Breast epithelium (tissue), 4 donors: ENCODE measurements at regions not wholly inside any gene's neighbourhood (a gene's known extent, or its start where the extent isn't known, plus 50 kb on each side); places are given as distances from the start of the nearest gene placed in this dataset.

Experiments used
- DNase-seq, 2 donors: peaks; one replicate each; pipeline ENCODE4 v3.0.0-alpha.2; 2019; ENCODE audit warnings: low spot score in 2 of 2
- H3K27ac ChIP-seq, 2 donors: fragments of 200-600 bp; sonication (generic) in 1 of 2; one replicate each; pipeline ENCODE4 v1.5.1; 2016 to 2019; ENCODE audit warnings: mild to moderate bottlenecking in 1 of 2
- H3K27me3 ChIP-seq, 2 donors: fragments of 200-600 bp; sonication (generic) in 1 of 2; one replicate each; pipeline versions ENCODE4 v1.5.1 to v1.6.0; 2017 to 2019; ENCODE audit warnings: control low read depth in 1 of 2, mild to moderate bottlenecking in 1 of 2
- H3K36me3 ChIP-seq: fragments of 200-600 bp; one replicate; pipeline ENCODE4 v1.5.1; 2019
- H3K4me1 ChIP-seq, 2 donors: fragments of 200-600 bp; sonication (generic); one replicate each; pipeline ENCODE4 v1.5.1; 2016 to 2019; ENCODE audit warnings: control low read depth in 1 of 2
- H3K4me3 ChIP-seq, 3 donors: fragments of 200-600 bp; sonication (generic); 1 replicate in 2 of 3; 2 replicates in 1 of 3; pipeline ENCODE4 v1.5.1; 2016 to 2019; ENCODE audit warnings: mild to moderate bottlenecking in 3 of 3, moderate library complexity in 2 of 3
- H3K9me3 ChIP-seq, 2 donors: fragments of 200-600 bp; sonication (generic) in 1 of 2; one replicate each; pipeline ENCODE4 v1.5.1; 2016 to 2019; ENCODE audit warnings: control low read depth in 1 of 2
- POLR2A ChIP-seq: fragments of 450-650 bp; IDR thresholded peaks from one replicate; pipeline ENCODE4 v1.6.1; 2016; ENCODE audit warnings: antibody characterized with exemption, mild to moderate bottlenecking, moderate library complexity
- POLR2AphosphoS5 ChIP-seq, 3 donors: sonication (generic); formaldehyde crosslinking; IDR thresholded peaks; one replicate each; pipeline ENCODE4 v1.6.1; 2017; ENCODE audit warnings: antibody characterized with exemption in 3 of 3
- intact Hi-C: fragments of 100-400 bp; cut with DNase I; formaldehyde crosslinking; loops from one replicate; pipeline ENCODE4 v1.15.1; 2023; ENCODE audit warnings: low total_unique reads
- TF ChIP-seq, protein P1 (sequence below), 3 donors: fragments of 450-650 bp; IDR thresholded peaks; one replicate each; pipeline ENCODE4 v1.5.1; 2016 to 2017; ENCODE audit warnings: antibody characterized with exemption in 3 of 3, mild to moderate bottlenecking in 3 of 3, moderate library complexity in 3 of 3

DNA sequence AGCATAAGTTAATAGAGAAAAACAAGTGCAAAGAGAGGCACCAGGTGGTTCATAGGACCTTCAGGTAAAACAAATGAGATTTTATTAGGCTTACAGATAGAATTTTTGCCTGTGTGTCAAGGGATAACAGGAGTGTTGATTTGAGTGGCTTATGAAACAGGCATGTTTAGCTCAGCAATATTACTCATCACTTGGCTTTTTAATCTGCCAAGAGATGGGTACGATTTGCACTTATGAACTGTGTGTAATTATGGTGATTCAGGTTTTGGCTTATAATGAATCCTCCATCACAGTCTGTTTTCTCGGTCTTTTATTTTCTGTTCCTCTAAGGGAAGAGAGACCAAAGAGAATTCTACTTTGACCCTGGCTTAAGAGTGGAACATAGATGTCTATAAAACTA lies 199.3 kb downstream of the DMRTA1 start:
- Histone ChIP-seq H3K27me3 (no peaks in the 10 kb centered on the region), H3K36me3 (no peaks in the 10 kb centered on the region), H3K27ac (no peak overlapping the region), H3K4me3 (peak overlapping the region in 1 of 3 donors; percentile 44), H3K9me3 (no peaks in the 10 kb centered on the region), H3K4me1 (no peaks in the 10 kb centered on the region)
- intact Hi-C loops, result no loop called here
- no peak for DNase-seq
- no peak for TF ChIP-seq POLR2AphosphoS5 (IDR thresholded peaks at IDR 0.05)
- no peak for TF ChIP-seq POLR2A
- TF ChIP-seq, protein P1, sequence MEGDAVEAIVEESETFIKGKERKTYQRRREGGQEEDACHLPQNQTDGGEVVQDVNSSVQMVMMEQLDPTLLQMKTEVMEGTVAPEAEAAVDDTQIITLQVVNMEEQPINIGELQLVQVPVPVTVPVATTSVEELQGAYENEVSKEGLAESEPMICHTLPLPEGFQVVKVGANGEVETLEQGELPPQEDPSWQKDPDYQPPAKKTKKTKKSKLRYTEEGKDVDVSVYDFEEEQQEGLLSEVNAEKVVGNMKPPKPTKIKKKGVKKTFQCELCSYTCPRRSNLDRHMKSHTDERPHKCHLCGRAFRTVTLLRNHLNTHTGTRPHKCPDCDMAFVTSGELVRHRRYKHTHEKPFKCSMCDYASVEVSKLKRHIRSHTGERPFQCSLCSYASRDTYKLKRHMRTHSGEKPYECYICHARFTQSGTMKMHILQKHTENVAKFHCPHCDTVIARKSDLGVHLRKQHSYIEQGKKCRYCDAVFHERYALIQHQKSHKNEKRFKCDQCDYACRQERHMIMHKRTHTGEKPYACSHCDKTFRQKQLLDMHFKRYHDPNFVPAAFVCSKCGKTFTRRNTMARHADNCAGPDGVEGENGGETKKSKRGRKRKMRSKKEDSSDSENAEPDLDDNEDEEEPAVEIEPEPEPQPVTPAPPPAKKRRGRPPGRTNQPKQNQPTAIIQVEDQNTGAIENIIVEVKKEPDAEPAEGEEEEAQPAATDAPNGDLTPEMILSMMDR (IDR thresholded peaks at IDR 0.05), result no peak

DNA sequence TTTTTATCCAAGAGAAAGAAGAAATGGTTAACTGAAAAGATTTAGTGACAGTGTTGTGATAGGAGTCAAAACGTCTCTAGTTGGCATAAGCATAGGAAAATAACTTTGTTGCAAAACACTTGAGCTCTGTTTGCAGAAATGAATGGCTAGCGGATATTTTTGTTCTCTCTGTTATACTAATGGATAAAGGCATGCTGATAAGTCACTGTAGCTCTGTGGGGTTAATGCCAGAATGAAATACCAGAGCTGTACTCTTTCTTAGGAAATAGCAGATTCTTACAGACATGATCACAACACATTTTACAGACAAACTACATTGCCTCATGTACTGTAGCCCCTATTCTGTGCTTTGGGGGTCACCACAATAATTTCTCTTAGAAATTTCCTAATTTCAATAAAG lies 202.8 kb downstream of the DMRTA1 start:
- intact Hi-C loops, result no loop called here
- Histone ChIP-seq H3K4me3 (no peak overlapping the region), H3K36me3 (no peaks in the 10 kb centered on the region), H3K27ac (no peak overlapping the region), H3K27me3 (no peaks in the 10 kb centered on the region), H3K9me3 (no peaks in the 10 kb centered on the region), H3K4me1 (no peaks in the 10 kb centered on the region)
- no peak for DNase-seq
- TF ChIP-seq POLR2A (no peak), POLR2AphosphoS5 (IDR thresholded peaks at IDR 0.05) (no peak)
- TF ChIP-seq, protein P1 (IDR thresholded peaks at IDR 0.05), result no peak

DNA sequence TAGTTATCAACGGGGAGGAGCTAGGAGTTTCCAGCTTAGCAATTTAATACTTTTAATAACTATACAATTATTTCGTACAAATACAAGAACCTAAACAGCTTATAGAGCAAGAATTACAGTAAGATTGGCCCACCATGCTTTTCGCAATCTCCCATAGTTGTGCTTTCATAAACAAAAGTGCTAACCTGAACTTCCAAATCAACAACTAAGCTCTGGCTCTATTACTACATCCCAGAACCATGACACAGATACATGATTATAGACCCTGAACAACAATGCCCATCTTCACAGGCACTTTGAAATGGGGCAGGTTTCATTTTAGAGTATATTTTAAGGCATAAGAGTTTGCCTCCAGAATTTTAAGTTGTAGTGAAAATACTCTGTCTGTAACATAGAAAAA lies 203.5 kb downstream of the DMRTA1 start:
- Histone ChIP-seq H3K36me3 (no peaks in the 10 kb centered on the region), H3K27me3 (no peaks in the 10 kb centered on the region), H3K4me3 (no peak overlapping the region), H3K27ac (no peak overlapping the region), H3K9me3 (no peaks in the 10 kb centered on the region), H3K4me1 (no peaks in the 10 kb centered on the region)
- TF ChIP-seq, protein P1 (IDR thresholded peaks at IDR 0.05), result no peak
- intact Hi-C loops, result loop anchor here (10.0 kb wide), 1 partner anchor 155 kb away; no protein-coding TSS in a partner anchor
- DNase-seq, result no peak

DNA sequence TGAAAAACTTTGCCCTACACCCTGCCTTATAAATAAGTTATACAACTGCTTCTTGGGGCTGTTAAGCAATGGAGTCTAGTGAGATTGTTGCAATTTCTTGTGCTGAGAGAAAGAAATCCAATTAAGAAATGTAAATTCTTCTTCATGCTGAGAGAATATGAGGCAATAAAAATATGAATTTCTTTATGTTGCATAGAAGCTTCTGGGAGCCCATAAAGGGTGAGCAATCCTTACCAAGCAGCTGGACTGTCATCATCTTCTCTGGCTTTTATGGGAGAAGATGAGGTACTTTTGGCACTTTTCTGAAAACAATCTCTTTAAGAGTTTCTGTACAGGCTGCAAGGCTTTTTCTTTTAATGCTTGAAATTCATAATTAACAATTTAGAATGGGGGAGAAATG lies 204.3 kb downstream of the DMRTA1 start:
- Histone ChIP-seq H3K27me3 (no peaks in the 10 kb centered on the region), H3K4me3 (no peak overlapping the region), H3K4me1 (no peaks in the 10 kb centered on the region), H3K36me3 (no peaks in the 10 kb centered on the region), H3K27ac (no peak overlapping the region), H3K9me3 (no peaks in the 10 kb centered on the region)
- TF ChIP-seq, protein P1 (IDR thresholded peaks at IDR 0.05), result no peak
- TF ChIP-seq POLR2A (no peak), POLR2AphosphoS5 (IDR thresholded peaks at IDR 0.05) (no peak)
- intact Hi-C loops, result loop anchor here (10.0 kb wide), 1 partner anchor 156 kb away; no protein-coding TSS in a partner anchor
- no peak for DNase-seq

DNA sequence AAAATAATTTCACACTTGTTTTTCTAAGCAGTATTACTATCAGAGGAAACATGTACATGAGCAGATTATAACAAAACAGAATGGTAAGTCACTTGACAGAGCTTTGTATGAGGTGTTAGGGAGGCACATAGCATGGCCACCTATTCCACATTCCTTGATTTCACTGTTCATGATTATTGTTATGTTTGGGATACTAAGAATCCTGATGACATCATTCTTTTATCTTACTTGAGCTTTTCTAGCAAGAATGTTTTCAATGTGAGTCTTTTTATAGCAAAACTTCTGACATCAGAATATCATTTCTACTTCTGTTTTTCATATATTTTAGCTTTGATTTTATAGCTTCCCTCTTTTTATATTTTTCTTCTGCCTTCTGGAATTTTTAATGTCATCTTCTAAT lies 208.2 kb downstream of the DMRTA1 start:
- H3K27me3 ChIP-seq, result no peaks in the 10 kb centered on the region
- H3K9me3 ChIP-seq, result no peaks in the 10 kb centered on the region
- intact Hi-C loops, result loop anchor here (10.0 kb wide), 1 partner anchor 160 kb away; no protein-coding TSS in a partner anchor
- H3K36me3 ChIP-seq, result no peaks in the 10 kb centered on the region
- H3K4me3 ChIP-seq, result no peak overlapping the region
- TF ChIP-seq POLR2A, result no peak
- TF ChIP-seq, protein P1 (IDR thresholded peaks at IDR 0.05), result no peak
- no peak for TF ChIP-seq POLR2AphosphoS5 (IDR thresholded peaks at IDR 0.05)
- H3K4me1 ChIP-seq, result no peaks in the 10 kb centered on the region
- no peak overlapping the region for H3K27ac ChIP-seq
- no peak for DNase-seq
